GM21526 (cell line): ENCODE measurements at regions not wholly inside any gene's neighbourhood (a gene's known extent, or its start where the extent isn't known, plus 50 kb on each side); places are given as distances from the start of the nearest gene placed in this dataset.

Source experiments
- ATAC-seq: cut with Tn5 transposase; IDR thresholded peaks from one replicate; pipeline ENCODE4 v1.9.1; 2021; ENCODE audit warnings: moderate library complexity; ENCODE audit not compliant: unreplicated experiment, low FRiP score

GRCh38 chr5:39605145-39605544, 180.4 kb upstream of the DAB2 start:
- ATAC-seq = no peak

- ATAC-seq = no peak
Measured at GRCh38 chr5:39604491-39604890, 179.7 kb upstream of the DAB2 start.

GRCh38 chr5:39599721-39600431, 175.1 kb upstream of the DAB2 start:
- no peak for ATAC-seq

- ATAC-seq = no peak
Measured at GRCh38 chr5:39598661-39599248, 174.0 kb upstream of the DAB2 start.

GRCh38 chr5:39588179-39588578, 163.4 kb upstream of the DAB2 start:
- no peak for ATAC-seq

GRCh38 chr5:39587675-39588074, 162.9 kb upstream of the DAB2 start:
- peak; percentile 70 for ATAC-seq

GRCh38 chr5:39586185-39586584, 161.4 kb upstream of the DAB2 start:
- no peak for ATAC-seq

GRCh38 chr5:39584927-39585326, 160.1 kb upstream of the DAB2 start:
- no peak for ATAC-seq

GRCh38 chr5:39580702-39581453, 156.1 kb upstream of the DAB2 start:
- ATAC-seq = no peak

- ATAC-seq = no peak
Measured at GRCh38 chr5:39579750-39580149, 155.0 kb upstream of the DAB2 start.

- no peak for ATAC-seq
Measured at GRCh38 chr5:39578887-39579497, 154.2 kb upstream of the DAB2 start.

GRCh38 chr5:39577529-39577928, 152.7 kb upstream of the DAB2 start:
- ATAC-seq = no peak

- ATAC-seq = no peak
Measured at GRCh38 chr5:39570403-39571027, 145.7 kb upstream of the DAB2 start.

GRCh38 chr5:39569857-39570256, 145.1 kb upstream of the DAB2 start:
- ATAC-seq = no peak

- no peak for ATAC-seq
Measured at GRCh38 chr5:39566891-39567290, 142.1 kb upstream of the DAB2 start.

- no peak for ATAC-seq
Measured at GRCh38 chr5:39566029-39566428, 141.2 kb upstream of the DAB2 start.

GRCh38 chr5:39561421-39561820, 136.6 kb upstream of the DAB2 start:
- no peak for ATAC-seq

GRCh38 chr5:39560726-39561125, 135.9 kb upstream of the DAB2 start:
- no peak for ATAC-seq

- no peak for ATAC-seq
Measured at GRCh38 chr5:39559923-39560322, 135.1 kb upstream of the DAB2 start.

GRCh38 chr5:39558541-39558940, 133.8 kb upstream of the DAB2 start:
- ATAC-seq = no peak

GRCh38 chr5:39555788-39556187, 131.0 kb upstream of the DAB2 start:
- no peak for ATAC-seq
